T-cell (primary cell): ENCODE measurements at regions not wholly inside any gene's neighbourhood (a gene's known extent, or its start where the extent isn't known, plus 50 kb on each side); places are given as distances from the start of the nearest gene placed in this dataset.

ENCODE experiments used
- ATAC-seq, 4 experiments: fragments of 200-7000 bp in 3 of 4; fragments of 150-1000 bp in 1 of 4; cut with Tn5 transposase; replicated peaks in 1 of 4; 1 replicate in 3 of 4; 2 replicates in 1 of 4; pipeline ENCODE4 v1.10.0; 2021; ENCODE audit warnings: moderate library complexity in 3 of 4, mild to moderate bottlenecking in 2 of 4, moderate number of reproducible peaks in 1 of 4
- CTCF ChIA-PET, 2 donors: fragments of 300-600 bp; sonication (Branson Sonifier 250); formaldehyde crosslinking; loops; one replicate each; lab custom pipeline; 2022; ENCODE audit warnings: antibody characterized with exemption in 2 of 2; lab: Charles Lee
- POLR2A ChIA-PET, 2 donors: fragments of 300-600 bp; sonication (Branson Sonifier 250); formaldehyde crosslinking; loops; one replicate each; lab custom pipeline; 2022; ENCODE audit warnings: antibody characterized with exemption in 2 of 2; lab: Charles Lee
- DNase-seq, 35 experiments: peaks; one replicate each; pipeline versions ENCODE4 v3.0.0 to v3.0.0-alpha.2; 2013 to 2023
- H3K27ac ChIP-seq: one replicate; pipeline ENCODE4 v1.5.1; 2013; ENCODE audit warnings: low read length
- H3K27me3 ChIP-seq, 2 experiments: replicated peaks in 1 of 2; 1 replicate in 1 of 2; 2 replicates in 1 of 2; pipeline versions ENCODE4 v1.6.1 to v1.7.0; 2013; ENCODE audit warnings: low read length in 1 of 2, mixed read lengths in 1 of 2; ENCODE audit not compliant: control insufficient read depth in 2 of 2, insufficient read depth in 2 of 2; ENCODE audit errors: extremely low read depth in 1 of 2
- H3K36me3 ChIP-seq, 2 donors: 1 replicate in 1 of 2; 2 replicates in 1 of 2; pipeline versions ENCODE4 v1.6.1 to v1.7.0; 2013; ENCODE audit warnings: low read length in 1 of 2; ENCODE audit not compliant: control insufficient read depth in 2 of 2, insufficient read depth in 1 of 2; ENCODE audit errors: extremely low read depth in 1 of 2
- H3K4me1 ChIP-seq, 2 experiments: 1 replicate in 1 of 2; 2 replicates in 1 of 2; pipeline versions ENCODE4 v1.6.1 to v1.7.0; 2013; ENCODE audit warnings: low read length in 2 of 2, mixed read lengths in 1 of 2; ENCODE audit not compliant: insufficient read depth in 2 of 2, control insufficient read depth in 1 of 2; ENCODE audit errors: extremely low read depth in 1 of 2
- H3K4me3 ChIP-seq, 2 donors: 1 replicate in 1 of 2; 2 replicates in 1 of 2; pipeline versions ENCODE4 v1.5.1 to v1.7.0; 2013; ENCODE audit warnings: mild to moderate bottlenecking in 2 of 2, low read length in 1 of 2, moderate library complexity in 1 of 2; ENCODE audit not compliant: control insufficient read depth in 1 of 2; ENCODE audit errors: extremely low read depth in 1 of 2
- H3K9me3 ChIP-seq: 2 replicates; pipeline ENCODE4 v1.7.0; 2013
- H3K27ac Mint-ChIP-seq, 2 donors: one replicate each; pipeline ENCODE4 v1.8.0; 2020 to 2021; ENCODE audit warnings: mild to moderate bottlenecking in 2 of 2, mixed read lengths in 2 of 2
- H3K27me3 Mint-ChIP-seq, 2 donors: one replicate each; pipeline ENCODE4 v1.8.0; 2021 to 2022; ENCODE audit warnings: mixed read lengths in 2 of 2
- H3K36me3 Mint-ChIP-seq: one replicate; pipeline ENCODE4 v1.8.0; 2021; ENCODE audit warnings: mixed read lengths
- H3K4me1 Mint-ChIP-seq, 3 donors: one replicate each; pipeline ENCODE4 v1.8.0; 2020 to 2022; ENCODE audit warnings: mixed read lengths in 3 of 3, mild to moderate bottlenecking in 1 of 3
- H3K4me3 Mint-ChIP-seq, 3 donors: one replicate each; pipeline ENCODE4 v1.8.0; 2020 to 2022; ENCODE audit warnings: mild to moderate bottlenecking in 3 of 3, mixed read lengths in 3 of 3, moderate library complexity in 3 of 3
- H3K9me3 Mint-ChIP-seq, 3 donors: one replicate each; pipeline ENCODE4 v1.8.0; 2020 to 2022; ENCODE audit warnings: mixed read lengths in 3 of 3
- WGBS: methylation state at CpG from one replicate; pipeline ENCODE4 v1.1.5; 2013; ENCODE audit warnings: missing lambda C conversion rate; ENCODE audit not compliant: insufficient coverage; 5-methylcytosine and 5-hydroxymethylcytosine counted together

GRCh38 chr13:30856005-30856790 lies 49.9 kb upstream of the MEDAG start:
- Histone ChIP-seq H3K4me1 (no peaks in the 10 kb centered on the region), H3K36me3 (no peaks in the 10 kb centered on the region), H3K27me3 (peaks cover 0 to 2% of the 10 kb centered on the region in 2 experiments), H3K27ac (no peak overlapping the region), H3K4me3 (no peak overlapping the region), H3K9me3 (no peaks in the 10 kb centered on the region)
- Mint-ChIP-seq H3K9me3 (peaks cover 0 to 5% (median 0%) of the 10 kb centered on the region in 3 donors), H3K27me3 (no peaks in the 10 kb centered on the region), H3K4me1 (no peaks in the 10 kb centered on the region), H3K27ac (no peak overlapping the region), H3K4me3 (no peak overlapping the region), H3K36me3 (no peaks in the 10 kb centered on the region)
- ATAC-seq (no peak), DNase-seq (no peak)
- ChIA-PET POLR2A (no interaction called here), CTCF (interaction anchor here in 1 of 2 donors (0.5 to 0.6 kb wide), 3 partner anchors 9 to 1419 kb away, joined by 3 to 7 read pairs (median 4); no protein-coding TSS in a partner anchor)
- 73% methylated on average over 7 of the region's 9 CpGs for WGBS
